ENCODE measurements at regions not wholly inside any gene's neighbourhood (a gene's known extent, or its start where the extent isn't known, plus 50 kb on each side); places are given as distances from the start of the nearest gene placed in this dataset.

DNA sequence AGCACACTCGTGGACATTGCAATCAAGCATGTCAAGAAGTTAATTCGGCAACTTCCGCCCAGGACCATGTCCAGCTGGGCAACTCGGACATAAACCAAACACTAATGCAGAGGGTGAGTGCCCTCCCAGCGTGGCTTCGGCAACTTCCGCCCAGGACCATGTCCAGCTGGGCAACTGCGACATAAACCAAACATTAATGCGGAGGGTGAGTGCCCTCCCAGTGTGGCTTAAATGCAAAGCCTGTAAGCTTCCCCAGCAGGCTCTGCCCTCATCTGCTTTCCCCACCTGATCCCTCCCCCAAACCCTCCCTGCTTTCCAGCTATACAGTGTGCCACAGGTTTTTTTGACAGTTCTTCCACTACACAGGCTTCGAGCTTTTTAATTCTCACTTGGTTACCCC is 143.4 kb downstream of the PXDC1 start (continued):
- TF ChIP-seq, protein P1, sequence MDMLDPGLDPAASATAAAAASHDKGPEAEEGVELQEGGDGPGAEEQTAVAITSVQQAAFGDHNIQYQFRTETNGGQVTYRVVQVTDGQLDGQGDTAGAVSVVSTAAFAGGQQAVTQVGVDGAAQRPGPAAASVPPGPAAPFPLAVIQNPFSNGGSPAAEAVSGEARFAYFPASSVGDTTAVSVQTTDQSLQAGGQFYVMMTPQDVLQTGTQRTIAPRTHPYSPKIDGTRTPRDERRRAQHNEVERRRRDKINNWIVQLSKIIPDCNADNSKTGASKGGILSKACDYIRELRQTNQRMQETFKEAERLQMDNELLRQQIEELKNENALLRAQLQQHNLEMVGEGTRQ (CRISPR knock-in tag; IDR thresholded peaks at IDR 0.05): no peak
- TF ChIP-seq MXD4 (CRISPR knock-in tag; IDR thresholded peaks at IDR 0.05; ENCODE audit: borderline replicate concordance) (no peak), ZNF396 (CRISPR knock-in tag; IDR thresholded peaks at IDR 0.05; ENCODE audit: borderline replicate concordance) (no peak), FOXP1 (CRISPR knock-in tag; IDR thresholded peaks at IDR 0.05; ENCODE audit: borderline replicate concordance) (no peak), RELA (CRISPR knock-in tag; IDR thresholded peaks at IDR 0.05; ENCODE audit: borderline replicate concordance) (no peak), MYBL2 (CRISPR knock-in tag; IDR thresholded peaks at IDR 0.05) (no peak), FOXK1 (CRISPR knock-in tag; IDR thresholded peaks at IDR 0.05) (no peak), ZBTB21 (CRISPR knock-in tag; IDR thresholded peaks at IDR 0.05; ENCODE audit: borderline replicate concordance) (no peak)
- TF ChIP-seq, protein P2, sequence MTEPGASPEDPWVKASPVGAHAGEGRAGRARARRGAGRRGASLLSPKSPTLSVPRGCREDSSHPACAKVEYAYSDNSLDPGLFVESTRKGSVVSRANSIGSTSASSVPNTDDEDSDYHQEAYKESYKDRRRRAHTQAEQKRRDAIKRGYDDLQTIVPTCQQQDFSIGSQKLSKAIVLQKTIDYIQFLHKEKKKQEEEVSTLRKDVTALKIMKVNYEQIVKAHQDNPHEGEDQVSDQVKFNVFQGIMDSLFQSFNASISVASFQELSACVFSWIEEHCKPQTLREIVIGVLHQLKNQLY (CRISPR knock-in tag; IDR thresholded peaks at IDR 0.05): no peak
- TF ChIP-seq, protein P3, sequence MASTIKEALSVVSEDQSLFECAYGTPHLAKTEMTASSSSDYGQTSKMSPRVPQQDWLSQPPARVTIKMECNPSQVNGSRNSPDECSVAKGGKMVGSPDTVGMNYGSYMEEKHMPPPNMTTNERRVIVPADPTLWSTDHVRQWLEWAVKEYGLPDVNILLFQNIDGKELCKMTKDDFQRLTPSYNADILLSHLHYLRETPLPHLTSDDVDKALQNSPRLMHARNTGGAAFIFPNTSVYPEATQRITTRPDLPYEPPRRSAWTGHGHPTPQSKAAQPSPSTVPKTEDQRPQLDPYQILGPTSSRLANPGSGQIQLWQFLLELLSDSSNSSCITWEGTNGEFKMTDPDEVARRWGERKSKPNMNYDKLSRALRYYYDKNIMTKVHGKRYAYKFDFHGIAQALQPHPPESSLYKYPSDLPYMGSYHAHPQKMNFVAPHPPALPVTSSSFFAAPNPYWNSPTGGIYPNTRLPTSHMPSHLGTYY (CRISPR knock-in tag; IDR thresholded peaks at IDR 0.05): no peak
- TF ChIP-seq, protein P4, sequence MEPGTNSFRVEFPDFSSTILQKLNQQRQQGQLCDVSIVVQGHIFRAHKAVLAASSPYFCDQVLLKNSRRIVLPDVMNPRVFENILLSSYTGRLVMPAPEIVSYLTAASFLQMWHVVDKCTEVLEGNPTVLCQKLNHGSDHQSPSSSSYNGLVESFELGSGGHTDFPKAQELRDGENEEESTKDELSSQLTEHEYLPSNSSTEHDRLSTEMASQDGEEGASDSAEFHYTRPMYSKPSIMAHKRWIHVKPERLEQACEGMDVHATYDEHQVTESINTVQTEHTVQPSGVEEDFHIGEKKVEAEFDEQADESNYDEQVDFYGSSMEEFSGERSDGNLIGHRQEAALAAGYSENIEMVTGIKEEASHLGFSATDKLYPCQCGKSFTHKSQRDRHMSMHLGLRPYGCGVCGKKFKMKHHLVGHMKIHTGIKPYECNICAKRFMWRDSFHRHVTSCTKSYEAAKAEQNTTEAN (CRISPR knock-in tag; IDR thresholded peaks at IDR 0.05): no peak
- TF ChIP-seq, protein P5, sequence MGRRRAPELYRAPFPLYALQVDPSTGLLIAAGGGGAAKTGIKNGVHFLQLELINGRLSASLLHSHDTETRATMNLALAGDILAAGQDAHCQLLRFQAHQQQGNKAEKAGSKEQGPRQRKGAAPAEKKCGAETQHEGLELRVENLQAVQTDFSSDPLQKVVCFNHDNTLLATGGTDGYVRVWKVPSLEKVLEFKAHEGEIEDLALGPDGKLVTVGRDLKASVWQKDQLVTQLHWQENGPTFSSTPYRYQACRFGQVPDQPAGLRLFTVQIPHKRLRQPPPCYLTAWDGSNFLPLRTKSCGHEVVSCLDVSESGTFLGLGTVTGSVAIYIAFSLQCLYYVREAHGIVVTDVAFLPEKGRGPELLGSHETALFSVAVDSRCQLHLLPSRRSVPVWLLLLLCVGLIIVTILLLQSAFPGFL (CRISPR knock-in tag; IDR thresholded peaks at IDR 0.05; ENCODE audit: borderline replicate concordance): no peak
- TF ChIP-seq, protein P6, sequence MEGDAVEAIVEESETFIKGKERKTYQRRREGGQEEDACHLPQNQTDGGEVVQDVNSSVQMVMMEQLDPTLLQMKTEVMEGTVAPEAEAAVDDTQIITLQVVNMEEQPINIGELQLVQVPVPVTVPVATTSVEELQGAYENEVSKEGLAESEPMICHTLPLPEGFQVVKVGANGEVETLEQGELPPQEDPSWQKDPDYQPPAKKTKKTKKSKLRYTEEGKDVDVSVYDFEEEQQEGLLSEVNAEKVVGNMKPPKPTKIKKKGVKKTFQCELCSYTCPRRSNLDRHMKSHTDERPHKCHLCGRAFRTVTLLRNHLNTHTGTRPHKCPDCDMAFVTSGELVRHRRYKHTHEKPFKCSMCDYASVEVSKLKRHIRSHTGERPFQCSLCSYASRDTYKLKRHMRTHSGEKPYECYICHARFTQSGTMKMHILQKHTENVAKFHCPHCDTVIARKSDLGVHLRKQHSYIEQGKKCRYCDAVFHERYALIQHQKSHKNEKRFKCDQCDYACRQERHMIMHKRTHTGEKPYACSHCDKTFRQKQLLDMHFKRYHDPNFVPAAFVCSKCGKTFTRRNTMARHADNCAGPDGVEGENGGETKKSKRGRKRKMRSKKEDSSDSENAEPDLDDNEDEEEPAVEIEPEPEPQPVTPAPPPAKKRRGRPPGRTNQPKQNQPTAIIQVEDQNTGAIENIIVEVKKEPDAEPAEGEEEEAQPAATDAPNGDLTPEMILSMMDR (IDR thresholded peaks at IDR 0.05): no peak
- TF ChIP-seq, protein P7, sequence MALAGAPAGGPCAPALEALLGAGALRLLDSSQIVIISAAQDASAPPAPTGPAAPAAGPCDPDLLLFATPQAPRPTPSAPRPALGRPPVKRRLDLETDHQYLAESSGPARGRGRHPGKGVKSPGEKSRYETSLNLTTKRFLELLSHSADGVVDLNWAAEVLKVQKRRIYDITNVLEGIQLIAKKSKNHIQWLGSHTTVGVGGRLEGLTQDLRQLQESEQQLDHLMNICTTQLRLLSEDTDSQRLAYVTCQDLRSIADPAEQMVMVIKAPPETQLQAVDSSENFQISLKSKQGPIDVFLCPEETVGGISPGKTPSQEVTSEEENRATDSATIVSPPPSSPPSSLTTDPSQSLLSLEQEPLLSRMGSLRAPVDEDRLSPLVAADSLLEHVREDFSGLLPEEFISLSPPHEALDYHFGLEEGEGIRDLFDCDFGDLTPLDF (CRISPR knock-in tag; IDR thresholded peaks at IDR 0.05): no peak

DNA sequence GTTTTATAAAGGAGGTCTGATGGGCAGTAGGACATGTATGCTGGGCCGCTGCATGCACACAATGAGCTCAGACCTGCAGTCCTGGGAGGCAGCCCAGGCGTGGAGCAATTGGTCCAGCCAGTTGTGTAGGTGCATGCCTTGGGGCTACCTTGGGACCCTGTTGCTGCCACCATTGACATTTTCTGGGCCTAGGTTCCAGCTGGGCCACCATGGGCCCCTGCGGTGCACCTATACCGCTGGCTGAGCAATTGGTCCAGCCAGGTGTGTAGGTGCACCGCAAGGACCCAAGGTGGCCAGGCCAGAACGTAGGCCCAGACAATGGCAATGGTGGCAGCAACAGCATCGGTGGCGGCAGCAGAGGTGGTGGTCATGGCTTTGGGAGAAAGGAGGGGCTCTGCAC is 143.9 kb downstream of the PXDC1 start:
- Mint-ChIP-seq H3K36me3 (no peaks in the 10 kb centered on the region), H3K27ac (no peak overlapping the region), H3K27me3 (ENCODE audit: low read depth) (peaks cover 2% of the 10 kb centered on the region; the same call in 1 of the 2 replicates), H3K4me3 (no peak overlapping the region), H3K9me3 (no peaks in the 10 kb centered on the region), H3K4me1 (peaks cover 2% of the 10 kb centered on the region)
- ChIA-PET POLR2A (no interaction called here), CTCF (no interaction called here)
- DNase-seq (ENCODE audit: low spot score) (no peak), ATAC-seq (no peak)
- TF ChIP-seq, protein P8, sequence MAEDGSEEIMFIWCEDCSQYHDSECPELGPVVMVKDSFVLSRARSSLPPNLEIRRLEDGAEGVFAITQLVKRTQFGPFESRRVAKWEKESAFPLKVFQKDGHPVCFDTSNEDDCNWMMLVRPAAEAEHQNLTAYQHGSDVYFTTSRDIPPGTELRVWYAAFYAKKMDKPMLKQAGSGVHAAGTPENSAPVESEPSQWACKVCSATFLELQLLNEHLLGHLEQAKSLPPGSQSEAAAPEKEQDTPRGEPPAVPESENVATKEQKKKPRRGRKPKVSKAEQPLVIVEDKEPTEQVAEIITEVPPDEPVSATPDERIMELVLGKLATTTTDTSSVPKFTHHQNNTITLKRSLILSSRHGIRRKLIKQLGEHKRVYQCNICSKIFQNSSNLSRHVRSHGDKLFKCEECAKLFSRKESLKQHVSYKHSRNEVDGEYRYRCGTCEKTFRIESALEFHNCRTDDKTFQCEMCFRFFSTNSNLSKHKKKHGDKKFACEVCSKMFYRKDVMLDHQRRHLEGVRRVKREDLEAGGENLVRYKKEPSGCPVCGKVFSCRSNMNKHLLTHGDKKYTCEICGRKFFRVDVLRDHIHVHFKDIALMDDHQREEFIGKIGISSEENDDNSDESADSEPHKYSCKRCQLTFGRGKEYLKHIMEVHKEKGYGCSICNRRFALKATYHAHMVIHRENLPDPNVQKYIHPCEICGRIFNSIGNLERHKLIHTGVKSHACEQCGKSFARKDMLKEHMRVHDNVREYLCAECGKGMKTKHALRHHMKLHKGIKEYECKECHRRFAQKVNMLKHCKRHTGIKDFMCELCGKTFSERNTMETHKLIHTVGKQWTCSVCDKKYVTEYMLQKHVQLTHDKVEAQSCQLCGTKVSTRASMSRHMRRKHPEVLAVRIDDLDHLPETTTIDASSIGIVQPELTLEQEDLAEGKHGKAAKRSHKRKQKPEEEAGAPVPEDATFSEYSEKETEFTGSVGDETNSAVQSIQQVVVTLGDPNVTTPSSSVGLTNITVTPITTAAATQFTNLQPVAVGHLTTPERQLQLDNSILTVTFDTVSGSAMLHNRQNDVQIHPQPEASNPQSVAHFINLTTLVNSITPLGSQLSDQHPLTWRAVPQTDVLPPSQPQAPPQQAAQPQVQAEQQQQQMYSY (CRISPR knock-in tag; IDR thresholded peaks at IDR 0.05): no peak
- no peak for TF ChIP-seq GTF2I (CRISPR knock-in tag; conservative IDR thresholded peaks at IDR 0.05)
- no peak for TF ChIP-seq ZNF263 (CRISPR knock-in tag; IDR thresholded peaks at IDR 0.05; ENCODE audit: low read depth)
- TF ChIP-seq CREB1 (CRISPR knock-in tag; IDR thresholded peaks at IDR 0.05): no peak
- no peak for TF ChIP-seq HMGA2 (CRISPR knock-in tag; IDR thresholded peaks at IDR 0.05)
- TF ChIP-seq, protein P9, sequence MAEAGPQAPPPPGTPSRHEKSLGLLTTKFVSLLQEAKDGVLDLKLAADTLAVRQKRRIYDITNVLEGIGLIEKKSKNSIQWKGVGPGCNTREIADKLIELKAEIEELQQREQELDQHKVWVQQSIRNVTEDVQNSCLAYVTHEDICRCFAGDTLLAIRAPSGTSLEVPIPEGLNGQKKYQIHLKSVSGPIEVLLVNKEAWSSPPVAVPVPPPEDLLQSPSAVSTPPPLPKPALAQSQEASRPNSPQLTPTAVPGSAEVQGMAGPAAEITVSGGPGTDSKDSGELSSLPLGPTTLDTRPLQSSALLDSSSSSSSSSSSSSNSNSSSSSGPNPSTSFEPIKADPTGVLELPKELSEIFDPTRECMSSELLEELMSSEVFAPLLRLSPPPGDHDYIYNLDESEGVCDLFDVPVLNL (CRISPR knock-in tag; IDR thresholded peaks at IDR 0.05; ENCODE audit: borderline replicate concordance, low read depth): no peak
- no peak for TF ChIP-seq CBFB (CRISPR knock-in tag; IDR thresholded peaks at IDR 0.05; ENCODE audit: low read depth)
- no peak for TF ChIP-seq ZNF121 (CRISPR knock-in tag; IDR thresholded peaks at IDR 0.05)
- no peak for TF ChIP-seq NR2C2 (CRISPR knock-in tag; IDR thresholded peaks at IDR 0.05)

All from WTC11 (cell line).